HEK293T (cell line): ENCODE measurements at regions not wholly inside any gene's neighbourhood (a gene's known extent, or its start where the extent isn't known, plus 50 kb on each side); places are given as distances from the start of the nearest gene placed in this dataset.

Source experiments
- ARNT ChIP-seq: fragments of 450-650 bp; IDR thresholded peaks from 2 replicates; pipeline ENCODE4 v1.6.1; 2017; ENCODE audit warnings: mild to moderate bottlenecking
- BHLHE40 ChIP-seq: fragments of 450-650 bp; IDR thresholded peaks from 2 replicates; pipeline ENCODE4 v1.6.1; 2016; ENCODE audit warnings: mild to moderate bottlenecking, moderate library complexity, borderline replicate concordance
- CTBP1 ChIP-seq: fragments of 450-650 bp; IDR thresholded peaks from 2 replicates; pipeline ENCODE4 v1.6.1; 2016; ENCODE audit warnings: borderline replicate concordance
- ELF4 ChIP-seq: fragments of 450-650 bp; IDR thresholded peaks from 2 replicates; pipeline ENCODE4 v1.6.1; 2017; ENCODE audit warnings: antibody characterized with exemption
- FOXA1 ChIP-seq: fragments of 450-650 bp; IDR thresholded peaks from 2 replicates; pipeline ENCODE4 v1.6.1; 2016; ENCODE audit warnings: mild to moderate bottlenecking
- FOXK2 ChIP-seq: fragments of 450-650 bp; IDR thresholded peaks from 2 replicates; pipeline ENCODE4 v1.6.1; 2016; ENCODE audit warnings: mild to moderate bottlenecking
- FOXM1 ChIP-seq: fragments of 450-650 bp; IDR thresholded peaks from 2 replicates; pipeline ENCODE4 v1.6.1; 2017; ENCODE audit warnings: mild to moderate bottlenecking, borderline replicate concordance
- HDGF ChIP-seq: fragments of 450-650 bp; IDR thresholded peaks from 2 replicates; pipeline ENCODE4 v1.6.1; 2017; ENCODE audit warnings: antibody characterized with exemption, borderline replicate concordance
- L3MBTL2 ChIP-seq: fragments of 450-650 bp; conservative IDR thresholded peaks from 2 replicates; pipeline ENCODE4 v1.6.1; 2016; ENCODE audit warnings: mild to moderate bottlenecking
- NFRKB ChIP-seq: fragments of 450-650 bp; IDR thresholded peaks from 2 replicates; pipeline ENCODE4 v1.6.1; 2016; ENCODE audit warnings: mild to moderate bottlenecking, moderate library complexity
- SP1 ChIP-seq: fragments of 450-650 bp; IDR thresholded peaks from 2 replicates; pipeline ENCODE4 v1.6.1; 2017
- SUZ12 ChIP-seq: fragments of 450-650 bp; IDR thresholded peaks from 2 replicates; pipeline ENCODE4 v1.6.1; 2016; ENCODE audit warnings: mild to moderate bottlenecking
- TARDBP ChIP-seq: fragments of 450-650 bp; IDR thresholded peaks from 2 replicates; pipeline ENCODE4 v1.6.1; 2016

DNA sequence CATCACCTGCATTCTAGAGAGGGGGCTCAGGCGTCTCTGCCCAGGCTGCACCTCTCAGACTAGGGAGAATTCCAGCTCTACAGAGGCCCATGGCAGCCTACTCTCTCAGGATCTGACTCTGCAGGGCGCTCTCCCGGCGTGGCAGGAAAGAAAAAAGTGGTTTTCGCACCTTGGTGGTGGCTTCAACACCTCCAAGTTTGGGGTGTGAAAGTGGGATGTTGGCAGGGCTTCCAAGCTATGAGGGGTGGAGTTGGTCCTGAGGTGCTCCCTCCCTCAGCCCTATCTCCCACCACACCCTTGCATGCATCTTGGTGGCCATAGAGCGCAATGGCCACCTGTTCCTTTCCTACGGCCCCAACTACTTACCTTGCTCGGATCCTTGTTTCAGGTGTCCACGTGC is 166.5 kb downstream of the VSIG4 start:
- no peak for TF ChIP-seq FOXK2
- TF ChIP-seq ARNT, result no peak
- TF ChIP-seq HDGF, result no peak
- TF ChIP-seq TARDBP, result no peak
- no peak for TF ChIP-seq FOXM1
- TF ChIP-seq BHLHE40, result no peak
- no peak for TF ChIP-seq SP1
- TF ChIP-seq ELF4, result no peak
- no peak for TF ChIP-seq CTBP1
- no peak for TF ChIP-seq FOXA1
- no peak for TF ChIP-seq L3MBTL2
- TF ChIP-seq SUZ12, result no peak
- no peak for TF ChIP-seq NFRKB
